GM18909 (cell line): ENCODE measurements at regions not wholly inside any gene's neighbourhood (a gene's known extent, or its start where the extent isn't known, plus 50 kb on each side); places are given as distances from the start of the nearest gene placed in this dataset.
"Not testable (repeated sequence)": the region's sequence is repeated elsewhere in the genome, so short reads cannot be mapped to it uniquely, and the experiment has no call there.

Source experiments
- ATAC-seq: cut with Tn5 transposase; IDR thresholded peaks from one replicate; pipeline ENCODE4 v1.9.1; 2021; ENCODE audit warnings: mild to moderate bottlenecking; ENCODE audit not compliant: unreplicated experiment, poor library complexity

DNA sequence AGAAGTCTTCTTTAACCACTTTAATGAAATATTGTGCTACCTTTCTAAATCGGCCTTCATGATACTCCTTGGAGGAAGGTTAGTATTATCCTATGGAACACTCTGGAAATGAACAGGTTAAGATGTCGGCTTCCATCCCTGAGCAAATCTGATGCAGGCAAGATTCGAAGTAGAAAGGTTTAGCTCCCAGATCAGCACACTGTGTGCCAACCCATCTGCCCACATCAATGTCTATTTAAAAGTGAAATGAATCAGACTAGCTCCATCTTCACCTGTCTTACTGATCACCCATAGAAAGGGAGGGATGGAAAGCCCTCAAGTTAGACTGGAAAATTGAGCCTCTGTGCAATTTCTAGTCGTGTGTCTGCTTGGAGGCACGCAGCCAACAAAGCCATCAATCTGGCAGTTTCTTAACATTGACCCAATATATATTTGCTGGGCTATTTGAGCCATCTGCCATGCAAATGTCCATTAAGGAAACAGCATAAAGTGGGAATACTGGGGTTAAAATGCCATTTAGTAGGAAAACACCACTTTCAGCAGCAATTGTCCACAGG is 506.1 kb downstream of the RMST start:
- no peak for ATAC-seq

- ATAC-seq = no peak
Measured at GRCh38 chr12:97977870-97978405, 515.3 kb downstream of the RMST start.

DNA sequence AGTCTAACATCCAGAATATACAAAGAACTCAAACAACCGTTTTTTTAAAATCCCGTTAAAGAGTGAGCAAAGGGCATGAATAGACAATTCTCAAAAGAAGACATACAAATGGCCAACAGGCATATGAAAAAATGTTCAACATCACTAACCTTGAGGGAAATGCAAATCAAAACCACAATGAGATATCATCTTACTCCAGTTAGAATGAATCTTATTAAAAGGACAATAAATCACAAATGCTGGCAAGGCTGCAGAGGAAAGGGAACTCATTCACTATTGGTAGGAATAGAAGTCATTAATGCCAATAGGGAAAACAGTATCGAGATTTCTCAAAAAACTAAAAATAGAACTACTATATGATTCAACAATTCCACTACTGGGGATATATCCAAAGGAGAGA is 520.1 kb downstream of the RMST start:
- ATAC-seq = no peak

DNA sequence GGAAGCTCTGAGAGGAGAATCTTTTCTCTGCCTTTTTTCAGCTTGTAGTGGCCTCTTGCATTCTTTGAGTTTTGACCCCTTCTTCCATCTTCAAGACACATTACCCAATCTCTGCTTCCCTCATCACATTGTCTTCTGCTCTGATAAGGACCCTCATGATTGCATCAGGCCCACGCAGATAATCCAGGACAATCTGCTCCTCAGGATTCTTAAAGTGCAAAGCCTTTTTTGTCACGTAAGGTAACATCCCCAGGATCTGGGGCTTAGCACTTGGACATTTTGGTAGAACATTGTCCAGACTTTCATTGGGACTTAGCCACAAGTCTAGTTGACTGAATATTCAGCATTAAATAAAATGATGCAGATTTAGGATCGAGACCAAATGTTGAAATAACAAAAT is 521.2 kb downstream of the RMST start:
- no peak for ATAC-seq

DNA sequence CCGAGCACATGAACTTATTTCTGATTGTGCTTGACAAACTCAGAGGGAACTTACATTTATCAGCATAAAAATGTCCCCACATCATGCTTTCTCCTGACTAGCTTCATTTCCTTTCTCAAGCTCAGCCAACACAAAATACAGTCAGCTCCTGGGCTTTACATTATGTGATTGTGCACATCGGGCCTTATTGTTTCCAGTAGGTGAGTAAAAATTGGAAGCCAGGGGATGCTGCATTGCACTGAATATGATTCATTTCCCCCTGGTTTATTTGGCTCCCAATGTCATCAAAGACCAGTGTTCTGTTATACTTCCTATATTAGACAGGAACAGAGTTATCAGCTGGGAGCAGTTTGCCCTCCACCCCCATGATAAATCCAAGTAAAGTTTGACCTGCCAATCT is 521.8 kb downstream of the RMST start:
- no peak for ATAC-seq

DNA sequence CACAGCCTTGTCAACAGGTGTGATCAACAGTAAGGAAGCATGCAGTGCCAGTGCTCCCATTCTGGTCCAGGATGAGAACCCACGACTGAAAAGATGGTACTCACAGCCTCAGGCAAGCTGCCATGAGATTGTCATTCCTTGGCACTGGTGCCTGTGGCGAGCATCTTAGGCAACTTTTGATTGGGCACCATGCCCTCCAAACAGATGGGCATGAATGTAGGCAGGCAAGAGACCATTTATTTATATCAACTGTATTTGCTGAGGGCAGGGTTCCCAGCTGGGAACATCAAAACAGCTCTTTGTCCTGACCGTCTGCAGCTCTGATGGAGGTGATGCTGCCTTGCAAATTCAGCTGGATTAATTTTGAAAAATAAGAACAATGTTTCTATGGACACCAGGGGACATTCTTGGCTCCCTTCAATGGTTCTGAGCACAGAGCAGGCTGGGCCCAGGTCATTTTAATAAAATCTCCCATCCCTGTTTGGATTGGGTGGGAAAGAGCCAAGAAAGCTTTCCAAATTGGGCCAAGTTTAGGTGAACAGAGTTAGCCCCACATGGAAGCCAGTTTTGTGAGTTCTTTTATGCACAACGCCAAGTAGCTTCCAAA is 522.5 kb downstream of the RMST start:
- ATAC-seq = no peak

DNA sequence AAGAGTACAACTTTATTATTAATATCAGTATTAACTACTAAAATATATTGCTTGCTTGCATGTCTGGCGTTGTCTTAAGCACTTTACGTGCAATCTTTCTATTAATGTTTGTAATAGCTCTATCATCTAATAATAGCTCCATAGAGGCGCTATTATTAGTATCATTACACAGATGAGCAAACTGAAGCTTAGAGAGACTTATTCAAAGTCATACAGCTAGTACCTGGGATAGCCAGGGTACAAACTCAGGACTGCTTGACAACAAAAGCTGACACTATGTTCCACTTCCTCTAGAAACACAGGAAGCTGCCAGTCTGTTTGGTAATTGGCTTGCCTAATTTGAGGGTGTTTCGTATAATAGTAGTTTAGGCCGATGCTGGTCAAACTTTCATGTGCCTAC is 523.2 kb downstream of the RMST start:
- no peak for ATAC-seq

GRCh38 chr12:97988588-97988987 is 526.0 kb downstream of the RMST start:
- not testable (repeated sequence) for ATAC-seq

- ATAC-seq = no peak
Measured at GRCh38 chr12:97989366-97989940, 525.9 kb upstream of the TMPO start.

DNA sequence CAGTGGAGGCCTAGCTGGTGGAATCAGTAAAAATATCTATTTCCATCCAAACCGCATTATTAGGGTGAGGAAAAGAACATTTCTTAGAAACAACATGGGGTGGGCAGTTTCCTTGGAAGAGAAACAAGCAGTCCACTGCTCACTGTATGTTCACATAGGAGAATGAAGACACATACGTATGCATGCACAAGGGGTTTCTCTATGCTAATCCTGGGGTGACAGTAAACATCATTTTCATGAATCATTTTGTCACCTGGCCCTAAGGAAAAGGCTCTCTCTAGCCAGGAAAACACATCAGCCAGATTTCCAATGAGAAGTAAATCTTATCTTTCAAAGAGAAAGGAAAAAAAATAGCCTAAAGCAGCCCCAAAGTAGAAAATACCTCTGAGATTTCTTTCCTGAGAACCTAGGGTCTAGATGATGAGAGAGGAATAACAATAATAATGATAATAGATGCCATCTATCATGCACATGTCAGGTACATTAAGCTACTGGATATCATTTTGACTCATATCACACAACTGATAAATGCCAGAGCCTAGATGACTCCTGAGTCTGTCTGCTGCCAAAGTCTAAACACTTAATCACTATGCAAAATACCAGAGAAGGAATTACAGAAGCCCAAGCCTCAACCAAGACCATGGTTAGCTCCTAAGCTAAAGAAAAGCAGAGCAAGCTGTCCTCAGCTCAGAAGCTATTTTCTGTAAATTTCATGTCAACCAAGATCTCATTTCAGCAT is 520.5 kb upstream of the TMPO start:
- no peak for ATAC-seq

DNA sequence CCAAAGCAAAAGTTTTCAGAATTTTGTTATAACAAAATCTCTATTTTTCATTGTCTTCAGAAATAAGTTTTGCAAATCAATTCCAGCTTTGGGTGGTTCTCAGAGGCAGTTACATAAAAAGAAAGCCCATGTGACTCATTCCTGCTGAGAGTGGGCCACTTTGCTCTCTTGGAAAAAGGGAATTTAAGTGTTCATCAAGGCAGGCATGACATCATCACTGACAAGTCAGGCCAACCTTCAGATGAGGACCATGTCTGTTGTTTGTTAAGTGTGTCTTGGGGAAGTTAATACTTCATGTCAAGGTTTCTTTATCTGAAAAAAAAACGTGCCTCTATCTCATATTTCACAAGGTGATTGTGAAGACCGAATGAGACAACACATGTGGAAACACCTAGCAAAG is 519.8 kb upstream of the TMPO start:
- ATAC-seq = no peak

DNA sequence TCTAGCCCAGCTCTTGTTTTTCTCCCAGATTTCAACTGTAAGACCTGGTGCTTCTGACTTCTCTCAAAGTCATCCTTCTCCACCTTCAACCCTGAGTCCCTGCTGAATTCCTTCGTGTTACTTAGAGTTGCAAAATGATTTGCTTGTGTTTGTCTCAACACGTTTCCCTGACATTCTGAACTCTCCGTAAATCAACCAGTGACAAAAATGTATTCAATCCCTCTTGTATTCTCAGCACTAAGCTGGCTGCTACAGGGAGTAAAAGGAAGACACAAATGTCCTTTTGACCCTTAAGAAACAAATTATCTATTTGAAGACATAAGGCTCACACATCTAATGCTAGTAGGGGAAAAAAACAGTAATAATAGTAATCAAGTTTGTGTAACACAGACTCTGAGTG is 514.0 kb upstream of the TMPO start:
- no peak for ATAC-seq

DNA sequence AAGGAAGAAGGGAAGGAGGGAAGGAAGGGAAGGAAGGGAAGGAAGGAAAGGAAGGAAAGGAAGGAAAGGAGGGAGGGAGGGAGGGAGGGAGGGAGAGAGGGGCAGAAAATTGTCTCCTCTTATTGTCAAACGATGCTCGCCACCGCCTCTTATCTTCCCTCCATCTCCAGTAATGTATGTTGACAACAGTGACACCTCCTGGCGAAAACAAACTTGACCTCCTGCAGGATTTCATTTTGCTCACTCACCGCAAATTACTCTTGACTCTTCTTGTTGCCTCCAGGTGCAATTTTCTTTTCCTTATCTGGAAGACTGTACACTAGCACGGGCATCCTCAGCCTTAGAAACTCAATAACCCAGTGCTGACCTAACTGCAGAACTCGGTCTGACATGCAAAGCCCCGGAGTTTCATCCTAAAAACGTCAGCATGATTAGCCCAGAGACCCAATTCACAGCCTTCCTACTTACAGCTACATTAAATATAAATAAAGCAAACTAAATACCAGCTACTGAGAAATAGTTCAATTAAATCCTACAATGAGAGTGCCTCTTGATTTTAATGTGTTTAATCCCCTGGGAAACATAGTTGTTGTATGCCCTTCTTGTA is 512.4 kb upstream of the TMPO start:
- ATAC-seq = no peak

DNA sequence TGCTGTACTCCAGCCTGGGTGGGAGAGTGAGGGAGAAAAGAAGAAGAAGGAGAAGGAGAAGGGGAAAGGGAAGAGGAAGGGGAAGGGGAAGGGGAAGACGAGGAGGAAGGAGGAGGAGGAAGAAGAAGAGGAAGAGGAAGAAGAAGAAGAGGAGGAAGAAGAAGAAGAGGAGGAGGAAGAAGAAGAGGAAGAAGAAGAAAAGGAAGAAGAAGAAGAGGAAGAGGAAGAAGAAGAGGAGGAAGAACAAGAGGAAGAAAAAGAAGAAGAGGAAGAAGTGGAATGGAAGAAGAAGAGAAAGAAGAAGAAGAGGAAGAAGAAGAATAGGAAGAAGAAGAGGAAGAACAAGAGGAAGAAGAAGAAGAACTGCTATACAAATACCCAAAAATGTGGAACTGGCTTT is 507.4 kb upstream of the TMPO start:
- no peak for ATAC-seq

DNA sequence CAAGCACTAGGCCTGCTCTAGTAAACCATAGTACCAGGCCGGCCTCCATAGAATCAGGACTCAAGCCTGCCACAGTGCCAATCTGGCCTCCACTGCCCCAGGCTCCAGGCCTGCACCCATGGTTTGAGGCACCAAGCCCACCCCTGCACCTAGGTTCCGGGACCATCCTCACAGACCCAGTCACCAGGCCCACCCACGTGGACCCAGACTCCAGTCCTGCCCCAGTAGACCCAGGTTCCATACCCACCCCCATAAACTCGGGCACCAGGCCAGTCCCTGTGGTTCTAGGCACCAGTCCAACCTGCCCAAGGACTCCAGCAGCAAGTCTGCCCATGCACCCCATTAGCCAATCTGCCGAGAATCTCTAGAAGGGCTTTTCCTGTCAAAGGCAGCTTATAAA is 501.8 kb upstream of the TMPO start:
- ATAC-seq = no peak

DNA sequence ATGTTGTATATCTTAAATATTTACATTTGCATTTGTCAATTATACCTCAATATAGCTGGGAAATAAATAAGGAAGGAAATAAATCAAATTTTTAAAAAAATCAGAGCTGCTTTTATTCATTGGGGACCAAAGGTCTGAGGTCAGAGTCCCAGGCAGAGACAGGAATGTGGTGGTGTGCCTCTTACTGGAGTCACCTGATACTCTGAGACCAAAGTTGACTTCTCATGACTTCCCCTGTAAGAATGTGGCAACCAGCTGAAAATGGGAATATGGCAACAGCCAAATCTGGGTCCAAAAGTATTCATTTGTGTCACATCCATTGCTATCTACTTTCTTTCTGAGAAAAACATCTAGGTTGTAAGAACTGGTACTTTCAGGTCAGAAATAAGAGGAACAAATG is 496.6 kb upstream of the TMPO start:
- no peak for ATAC-seq

DNA sequence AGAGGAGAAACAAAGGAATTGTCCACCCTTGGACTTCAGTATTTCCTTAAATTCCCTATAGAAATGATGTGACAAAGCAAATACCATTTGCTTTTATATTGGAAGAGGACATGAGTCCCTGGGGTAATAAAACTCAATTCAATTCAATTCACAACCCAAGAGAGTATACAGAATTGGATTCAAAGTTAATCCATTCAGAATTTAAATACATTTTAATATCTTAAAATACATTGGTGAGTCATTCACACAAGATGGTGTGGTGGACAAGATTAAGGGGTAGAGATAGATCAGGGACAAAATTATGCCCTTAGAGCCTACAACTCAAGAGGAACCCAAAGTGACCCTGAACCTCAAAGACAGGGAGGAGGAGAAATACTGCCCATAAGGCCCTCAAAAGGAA is 495.0 kb upstream of the TMPO start:
- ATAC-seq = no peak

DNA sequence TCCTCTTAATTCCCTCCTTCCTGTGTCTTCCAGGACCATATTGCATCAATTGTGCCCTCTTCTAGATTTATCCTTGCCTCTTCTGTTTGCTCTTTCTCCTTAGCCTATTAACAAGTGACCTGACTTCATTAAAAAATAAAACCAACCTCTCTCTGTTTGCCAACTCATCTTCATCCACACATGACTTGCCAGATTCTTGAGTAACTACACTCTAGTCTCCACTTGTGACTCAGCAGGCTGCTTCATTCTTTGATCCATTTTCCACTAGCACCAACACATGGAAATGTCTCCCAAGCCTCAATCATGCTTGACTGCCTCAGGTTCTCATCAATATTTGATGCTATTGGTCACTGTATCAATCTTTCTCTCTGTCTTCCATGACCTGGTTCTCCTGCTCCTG is 492.4 kb upstream of the TMPO start:
- no peak for ATAC-seq

- no peak for ATAC-seq
Measured at GRCh38 chr12:98037401-98038140, 477.8 kb upstream of the TMPO start.

- no peak for ATAC-seq
Measured at GRCh38 chr12:98042668-98043067, 472.7 kb upstream of the TMPO start.
